Suprapubic skin (tissue), 4 donors: ENCODE measurements at regions not wholly inside any gene's neighbourhood (a gene's known extent, or its start where the extent isn't known, plus 50 kb on each side); places are given as distances from the start of the nearest gene placed in this dataset.
"Not testable (repeated sequence)": the region's sequence is repeated elsewhere in the genome, so short reads cannot be mapped to it uniquely, and the experiment has no call there.

Experiments used
- DNase-seq, 2 donors: peaks; one replicate each; pipeline ENCODE4 v3.0.0-alpha.2; 2019; ENCODE audit warnings: low spot score in 2 of 2
- H3K27ac ChIP-seq: fragments of 200-600 bp; sonication (generic); one replicate; pipeline ENCODE4 v1.5.1; 2019
- H3K27me3 ChIP-seq: fragments of 200-600 bp; sonication (generic); one replicate; pipeline ENCODE4 v1.5.1; 2019
- H3K36me3 ChIP-seq: fragments of 200-600 bp; sonication (generic); one replicate; pipeline ENCODE4 v1.5.1; 2019
- H3K4me1 ChIP-seq: fragments of 200-600 bp; sonication (generic); one replicate; pipeline ENCODE4 v1.5.1; 2019
- H3K4me3 ChIP-seq: fragments of 200-600 bp; sonication (generic); one replicate; pipeline ENCODE4 v1.5.1; 2019; ENCODE audit warnings: mild to moderate bottlenecking
- H3K9me3 ChIP-seq: fragments of 200-600 bp; sonication (generic); one replicate; pipeline ENCODE4 v1.5.1; 2019
- CTCF ChIP-seq, 2 donors: fragments of 200-600 bp in 1 of 2; fragments of 450-650 bp in 1 of 2; sonication (generic) in 1 of 2; IDR thresholded peaks; one replicate each; pipeline ENCODE4 v1.5.1; 2016 to 2019; ENCODE audit warnings: antibody characterized with exemption in 2 of 2, mild to moderate bottlenecking in 1 of 2, moderate library complexity in 1 of 2
- EP300 ChIP-seq: sonication (generic); formaldehyde crosslinking; IDR thresholded peaks from one replicate; pipeline ENCODE4 v1.6.1; 2017; ENCODE audit warnings: antibody characterized with exemption
- POLR2A ChIP-seq, 2 donors: fragments of 450-650 bp; IDR thresholded peaks; one replicate each; pipeline ENCODE4 v1.6.1; 2017; ENCODE audit warnings: antibody characterized with exemption in 2 of 2, mild to moderate bottlenecking in 2 of 2, moderate library complexity in 2 of 2
- POLR2AphosphoS5 ChIP-seq, 3 donors: sonication (generic); formaldehyde crosslinking; IDR thresholded peaks; one replicate each; pipeline ENCODE4 v1.6.1; 2017; ENCODE audit warnings: antibody characterized with exemption in 3 of 3
- WGBS: methylation state at CpG from one replicate; pipeline ENCODE4 v1.1.5; 2018; 5-methylcytosine and 5-hydroxymethylcytosine counted together

DNA sequence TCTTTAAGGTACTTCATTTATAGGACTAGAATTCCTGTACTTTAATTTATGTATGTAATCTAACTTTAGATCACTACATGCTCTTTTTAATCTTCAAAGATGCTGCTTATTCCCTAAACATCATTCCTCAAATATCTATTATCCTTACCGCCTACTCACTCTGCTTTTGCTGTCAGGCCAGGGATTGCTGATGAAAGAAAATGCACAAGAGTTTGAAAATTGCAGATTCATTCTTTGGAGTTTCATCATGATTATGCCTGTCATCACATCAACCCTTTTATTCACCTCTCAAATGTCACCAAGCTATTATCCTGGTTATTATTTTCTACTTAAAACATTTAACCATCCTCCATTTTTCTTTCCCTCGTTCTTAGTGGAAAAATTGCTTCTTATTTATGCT is 802.7 kb downstream of the METTL15 start:
- DNase-seq = no peak
- Histone ChIP-seq H3K4me3 (no peak overlapping the region), H3K27ac (no peak overlapping the region), H3K36me3 (no peaks in the 10 kb centered on the region), H3K4me1 (no peaks in the 10 kb centered on the region), H3K27me3 (no peaks in the 10 kb centered on the region), H3K9me3 (no peaks in the 10 kb centered on the region)
- WGBS = 71% methylated on average over 2 of the region's 2 CpGs
- TF ChIP-seq CTCF (IDR thresholded peaks at IDR 0.05) (no peak), POLR2AphosphoS5 (IDR thresholded peaks at IDR 0.05) (no peak), POLR2A (IDR thresholded peaks at IDR 0.05) (no peak), EP300 (no peak)

- H3K27me3 ChIP-seq = no peaks in the 10 kb centered on the region
- no peaks in the 10 kb centered on the region for H3K4me1 ChIP-seq
- no peaks in the 10 kb centered on the region for H3K36me3 ChIP-seq
- DNase-seq = no peak
- no peak overlapping the region for H3K4me3 ChIP-seq
- TF ChIP-seq EP300 (no peak), POLR2A (IDR thresholded peaks at IDR 0.05) (no peak), POLR2AphosphoS5 (IDR thresholded peaks at IDR 0.05) (no peak), CTCF (IDR thresholded peaks at IDR 0.05) (no peak)
- WGBS = 18% methylated on average over 2 of the region's 2 CpGs
- no peak overlapping the region for H3K27ac ChIP-seq
- no peaks in the 10 kb centered on the region for H3K9me3 ChIP-seq
Measured at GRCh38 chr11:28903716-28904115, 795.5 kb downstream of the METTL15 start.

DNA sequence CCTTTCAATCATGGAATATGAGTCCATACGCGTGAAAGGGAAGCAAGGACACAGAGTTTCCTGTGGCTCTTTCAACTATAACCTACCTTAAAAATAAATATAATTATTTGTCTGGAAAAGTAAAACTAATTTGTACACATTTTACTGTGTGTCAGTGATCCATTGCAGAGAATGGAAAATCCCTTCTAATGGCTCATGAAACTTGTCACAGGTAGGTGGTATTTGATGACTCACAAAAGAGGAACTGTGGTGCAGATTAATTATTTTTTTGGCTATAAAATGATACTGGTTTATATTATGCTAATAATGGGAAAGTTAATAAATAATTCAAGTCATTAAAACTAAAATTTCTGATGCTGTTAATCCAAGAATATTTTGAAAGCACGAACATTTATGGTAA is 792.2 kb downstream of the METTL15 start:
- TF ChIP-seq POLR2AphosphoS5 (IDR thresholded peaks at IDR 0.05) = no peak
- no peak for TF ChIP-seq CTCF (IDR thresholded peaks at IDR 0.05)
- TF ChIP-seq EP300 = no peak
- TF ChIP-seq POLR2A (IDR thresholded peaks at IDR 0.05) = no peak

GRCh38 chr11:28899706-28900105 is 791.5 kb downstream of the METTL15 start:
- no peak overlapping the region for H3K4me3 ChIP-seq
- no peaks in the 10 kb centered on the region for H3K36me3 ChIP-seq
- H3K9me3 ChIP-seq = peaks cover 3% of the 10 kb centered on the region
- TF ChIP-seq POLR2AphosphoS5 (IDR thresholded peaks at IDR 0.05) = no peak
- TF ChIP-seq EP300 = no peak
- TF ChIP-seq CTCF (IDR thresholded peaks at IDR 0.05) = no peak
- TF ChIP-seq POLR2A (IDR thresholded peaks at IDR 0.05) = no peak
- H3K27ac ChIP-seq = no peak overlapping the region
- no peaks in the 10 kb centered on the region for H3K27me3 ChIP-seq
- no peaks in the 10 kb centered on the region for H3K4me1 ChIP-seq
- no peak for DNase-seq

More for the DNA sequence above, 792.2 kb downstream of the METTL15 start:
- Histone ChIP-seq H3K4me1 (no peaks in the 10 kb centered on the region), H3K4me3 (no peak overlapping the region), H3K36me3 (no peaks in the 10 kb centered on the region), H3K9me3 (peaks cover 3% of the 10 kb centered on the region), H3K27me3 (no peaks in the 10 kb centered on the region), H3K27ac (no peak overlapping the region)
- DNase-seq = no peak
- 76% methylated on average over 3 of the region's 3 CpGs for WGBS

DNA sequence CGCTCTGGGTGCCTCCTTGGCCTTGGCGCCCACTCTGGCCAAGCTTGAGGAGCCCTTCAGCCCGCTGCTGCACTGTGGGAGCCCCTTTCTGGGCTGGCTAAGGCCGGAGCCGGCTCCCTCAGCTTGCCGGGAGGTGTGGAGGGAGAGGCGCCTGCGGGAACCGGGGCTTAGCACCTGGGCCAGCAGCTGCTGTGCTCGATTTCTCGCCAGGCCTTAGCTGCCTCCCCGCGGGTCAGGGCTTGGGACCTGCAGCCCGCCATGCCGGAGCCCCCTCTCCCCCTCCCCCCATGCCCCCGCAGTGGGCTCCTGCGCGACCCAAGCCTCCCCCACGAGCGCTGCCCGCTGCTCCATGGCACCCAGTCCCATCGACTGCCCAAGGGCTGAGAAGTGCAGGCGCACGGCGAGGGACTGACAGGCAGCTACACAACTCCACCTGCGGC is 782.4 kb downstream of the METTL15 start:
- not testable (repeated sequence) for H3K36me3 ChIP-seq, H3K4me3 ChIP-seq, H3K9me3 ChIP-seq, H3K27me3 ChIP-seq, H3K4me1 ChIP-seq, DNase-seq, H3K27ac ChIP-seq
- WGBS = 90% methylated on average over 6 of the region's 26 CpGs

- no peaks in the 10 kb centered on the region for H3K27me3 ChIP-seq
- H3K4me1 ChIP-seq = no peaks in the 10 kb centered on the region
- 42% methylated on average over 1 of the region's 1 CpG for WGBS
- H3K9me3 ChIP-seq = peaks cover 4% of the 10 kb centered on the region
- DNase-seq = no peak
- H3K4me3 ChIP-seq = no peak overlapping the region
- H3K36me3 ChIP-seq = no peaks in the 10 kb centered on the region
- TF ChIP-seq EP300 (no peak), CTCF (IDR thresholded peaks at IDR 0.05) (no peak), POLR2A (IDR thresholded peaks at IDR 0.05) (no peak), POLR2AphosphoS5 (IDR thresholded peaks at IDR 0.05) (no peak)
- H3K27ac ChIP-seq = no peak overlapping the region
Measured at GRCh38 chr11:28887681-28888080, 779.5 kb downstream of the METTL15 start.
